Activated T-cell treated with anti-CD3 and anti-CD28 coated beads, Interleukin-2, amount 50 U/mL, for 24 hours (primary cell): ENCODE measurements at regions not wholly inside any gene's neighbourhood (a gene's known extent, or its start where the extent isn't known, plus 50 kb on each side); places are given as distances from the start of the nearest gene placed in this dataset.
"Not testable (repeated sequence)": the region's sequence is repeated elsewhere in the genome, so short reads cannot be mapped to it uniquely, and the experiment has no call there.

Source experiments
- DNase-seq: peaks from one replicate; pipeline ENCODE4 v3.0.0-alpha.2; 2020
- H3K27ac Mint-ChIP-seq: 2 replicates; pipeline ENCODE4 v1.8.0; 2020; ENCODE audit warnings: mild to moderate bottlenecking, mixed read lengths
- H3K27me3 Mint-ChIP-seq: 2 replicates; pipeline ENCODE4 v1.8.0; 2020; ENCODE audit warnings: mixed read lengths
- H3K36me3 Mint-ChIP-seq: 2 replicates; pipeline ENCODE4 v1.8.0; 2020; ENCODE audit warnings: low read depth, mixed read lengths
- H3K4me1 Mint-ChIP-seq: 2 replicates; pipeline ENCODE4 v1.8.0; 2020; ENCODE audit warnings: low read depth, mixed read lengths
- H3K4me3 Mint-ChIP-seq: 2 replicates; pipeline ENCODE4 v1.8.0; 2020; ENCODE audit warnings: mild to moderate bottlenecking, moderate library complexity, mixed read lengths
- H3K9me3 Mint-ChIP-seq: 2 replicates; pipeline ENCODE4 v1.8.0; 2020; ENCODE audit warnings: mixed read lengths

GRCh38 chr16:85238233-85238647 is 126.0 kb upstream of the CIBAR2 start:
- no peak for DNase-seq
- Mint-ChIP-seq H3K27ac (no peak overlapping the region), H3K4me1 (peaks cover 4% of the 10 kb centered on the region), H3K27me3 (peaks cover 46% of the 10 kb centered on the region), H3K9me3 (no peaks in the 10 kb centered on the region), H3K4me3 (no peak overlapping the region), H3K36me3 (no peaks in the 10 kb centered on the region)

DNA sequence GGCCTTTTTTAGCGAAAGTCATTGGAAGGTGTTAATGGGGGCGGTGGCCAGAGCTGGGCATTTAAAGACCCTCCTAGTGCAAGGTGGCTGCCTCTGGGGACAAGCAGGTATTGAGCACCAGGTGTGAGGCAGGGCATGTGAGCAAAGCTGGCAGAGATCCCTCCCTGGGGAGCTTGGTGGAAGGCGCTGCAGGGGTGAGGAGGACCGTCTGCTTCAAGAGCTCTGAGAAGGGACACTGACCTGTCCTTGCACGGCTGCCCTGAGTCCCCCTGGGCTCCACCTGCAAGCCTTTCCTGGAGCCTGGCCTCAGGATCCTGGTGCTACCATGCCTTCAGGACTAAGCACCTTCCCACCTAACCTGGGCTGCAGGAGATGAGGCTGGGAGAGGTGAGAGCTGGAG is 127.0 kb upstream of the CIBAR2 start:
- Mint-ChIP-seq H3K4me1 (peaks cover 4% of the 10 kb centered on the region), H3K27ac (no peak overlapping the region), H3K27me3 (peaks cover 40% of the 10 kb centered on the region), H3K4me3 (no peak overlapping the region), H3K36me3 (no peaks in the 10 kb centered on the region), H3K9me3 (no peaks in the 10 kb centered on the region)
- DNase-seq, result no peak

- H3K27ac Mint-ChIP-seq, result no peak overlapping the region
- H3K4me1 Mint-ChIP-seq, result peaks cover 4% of the 10 kb centered on the region
- no peak for DNase-seq
- peaks cover 37% of the 10 kb centered on the region for H3K27me3 Mint-ChIP-seq
- no peaks in the 10 kb centered on the region for H3K9me3 Mint-ChIP-seq
- H3K36me3 Mint-ChIP-seq, result no peaks in the 10 kb centered on the region
- no peak overlapping the region for H3K4me3 Mint-ChIP-seq
These were observed 127.6 kb upstream of the CIBAR2 start for GRCh38 chr16:85239871-85240270.

- Mint-ChIP-seq H3K4me3 (no peak overlapping the region), H3K9me3 (no peaks in the 10 kb centered on the region), H3K4me1 (peaks cover 7% of the 10 kb centered on the region), H3K27ac (no peak overlapping the region), H3K36me3 (no peaks in the 10 kb centered on the region), H3K27me3 (peaks cover 39% of the 10 kb centered on the region)
- DNase-seq, result no peak
These were observed 129.0 kb upstream of the CIBAR2 start for GRCh38 chr16:85240982-85241924.

DNA sequence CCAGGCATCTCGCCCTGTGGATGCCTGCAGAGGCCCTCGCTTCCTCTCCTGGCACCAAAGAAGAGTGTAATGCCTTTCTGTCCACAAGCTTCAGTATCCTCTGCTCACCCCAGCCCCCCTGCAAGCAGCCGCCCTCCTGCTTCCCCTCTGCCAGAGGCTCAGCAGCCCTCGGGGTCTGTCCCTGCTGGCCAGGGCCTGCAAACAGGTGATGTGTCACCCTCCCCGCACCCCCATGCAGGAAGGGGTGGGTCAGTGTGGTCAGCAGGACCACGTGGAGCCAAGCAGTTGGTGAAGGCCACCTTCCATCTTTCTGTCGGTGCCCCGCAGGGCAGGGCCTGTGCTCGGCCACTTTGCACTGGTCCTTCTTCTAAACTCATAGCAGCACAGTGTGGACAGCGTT is 129.9 kb upstream of the CIBAR2 start:
- Mint-ChIP-seq H3K4me3 (no peak overlapping the region), H3K36me3 (no peaks in the 10 kb centered on the region), H3K4me1 (peaks cover 5% of the 10 kb centered on the region), H3K9me3 (no peaks in the 10 kb centered on the region), H3K27ac (no peak overlapping the region), H3K27me3 (peaks cover 34% of the 10 kb centered on the region)
- no peak for DNase-seq

GRCh38 chr16:85243308-85243707 is 131.0 kb upstream of the CIBAR2 start:
- DNase-seq, result no peak
- Mint-ChIP-seq H3K27me3 (peaks cover 23% of the 10 kb centered on the region), H3K4me3 (no peak overlapping the region), H3K4me1 (peaks cover 5% of the 10 kb centered on the region), H3K9me3 (no peaks in the 10 kb centered on the region), H3K36me3 (no peaks in the 10 kb centered on the region), H3K27ac (no peak overlapping the region)

DNA sequence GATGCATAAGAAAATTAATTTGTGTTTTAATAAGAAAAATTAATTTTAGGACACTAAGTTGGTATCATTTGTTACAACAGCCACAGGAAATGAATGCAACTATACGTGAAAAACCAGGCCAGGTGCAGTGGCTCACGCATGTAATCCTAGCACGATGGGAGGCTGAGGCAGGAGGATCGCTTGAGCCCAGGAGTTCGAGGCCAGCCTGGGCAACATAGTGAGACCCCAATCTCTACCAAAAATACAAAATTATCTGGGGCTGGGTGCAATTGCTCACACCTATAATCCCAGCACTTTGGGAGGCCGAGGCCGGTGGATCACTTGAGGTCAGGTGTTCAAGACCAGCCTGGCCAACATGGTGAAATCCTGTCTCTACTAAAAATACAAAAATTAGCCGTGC is 132.2 kb upstream of the CIBAR2 start:
- H3K36me3 Mint-ChIP-seq, H3K4me1 Mint-ChIP-seq, H3K9me3 Mint-ChIP-seq, DNase-seq, H3K27ac Mint-ChIP-seq, H3K4me3 Mint-ChIP-seq: not testable (repeated sequence)
- H3K27me3 Mint-ChIP-seq, result peaks cover 16% of the 10 kb centered on the region

DNA sequence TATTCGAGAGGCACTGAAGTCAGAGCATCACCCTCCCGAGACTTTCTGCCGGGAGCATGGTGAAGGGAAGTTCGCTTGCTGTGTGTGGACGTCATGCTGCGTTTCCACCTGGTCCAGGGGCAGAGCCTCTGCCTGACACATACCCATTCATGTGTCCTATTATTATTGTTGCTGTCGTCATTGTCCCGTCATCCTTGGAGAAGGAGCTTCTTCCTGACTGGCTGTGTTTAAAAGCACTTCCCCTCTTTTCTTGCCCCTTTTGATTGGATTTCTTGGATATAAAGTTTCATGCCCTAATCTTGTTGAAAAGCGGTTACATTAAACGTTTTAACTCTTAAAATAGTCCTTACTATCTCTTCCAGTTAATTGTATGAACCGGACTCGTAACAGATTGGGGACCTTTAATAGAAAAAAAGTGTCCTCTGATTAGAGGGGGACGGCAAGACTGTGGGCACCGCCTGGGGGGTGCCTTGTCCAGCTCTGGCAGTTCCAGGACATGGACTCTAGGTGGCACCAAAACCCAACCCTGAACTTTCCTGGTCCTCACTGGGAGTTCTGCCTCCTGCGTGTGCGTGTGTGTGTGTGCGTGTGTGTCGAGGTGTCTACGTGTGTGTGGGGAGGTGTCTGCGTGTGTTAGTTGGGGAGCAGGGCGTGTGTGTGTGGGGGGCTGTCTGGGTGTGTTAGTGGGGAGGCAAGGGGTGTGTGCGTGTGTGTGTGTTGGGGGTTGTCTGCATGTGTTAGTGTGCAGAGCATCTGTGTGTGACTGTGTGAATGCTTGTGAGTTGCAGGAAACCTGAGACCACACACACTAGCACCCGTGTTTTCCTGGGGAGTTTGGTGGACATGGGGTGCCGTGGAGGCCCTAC is 133.3 kb upstream of the CIBAR2 start:
- H3K27me3 Mint-ChIP-seq, result peaks cover 11% of the 10 kb centered on the region
- no peaks in the 10 kb centered on the region for H3K9me3 Mint-ChIP-seq
- no peaks in the 10 kb centered on the region for H3K36me3 Mint-ChIP-seq
- no peak overlapping the region for H3K27ac Mint-ChIP-seq
- H3K4me3 Mint-ChIP-seq, result no peak overlapping the region
- peaks cover 5% of the 10 kb centered on the region for H3K4me1 Mint-ChIP-seq
- peak; percentile 59 for DNase-seq

DNA sequence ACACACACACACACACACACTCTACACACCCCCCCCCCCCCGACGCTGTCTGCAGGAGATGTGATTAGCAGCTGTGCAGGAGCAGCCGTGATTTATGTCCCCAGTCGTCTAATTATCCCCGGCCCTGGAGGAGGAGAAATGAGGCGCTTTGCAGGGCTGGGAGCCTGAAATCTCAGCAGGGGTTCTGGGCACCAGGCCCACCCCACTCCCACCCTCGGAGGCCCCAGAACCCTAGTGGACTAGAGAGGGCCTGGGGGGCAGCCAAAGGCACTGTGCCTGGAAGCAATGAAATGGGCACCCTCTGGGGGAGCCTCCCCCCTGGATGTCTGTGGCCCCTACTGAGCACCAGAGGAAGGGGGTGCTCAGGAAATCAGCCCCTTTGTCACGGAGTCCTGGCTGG is 134.2 kb upstream of the CIBAR2 start:
- peaks cover 11% of the 10 kb centered on the region for H3K27me3 Mint-ChIP-seq
- peaks cover 5% of the 10 kb centered on the region for H3K4me1 Mint-ChIP-seq
- no peaks in the 10 kb centered on the region for H3K9me3 Mint-ChIP-seq
- DNase-seq, result no peak
- no peak overlapping the region for H3K4me3 Mint-ChIP-seq
- no peak overlapping the region for H3K27ac Mint-ChIP-seq
- H3K36me3 Mint-ChIP-seq, result no peaks in the 10 kb centered on the region

DNA sequence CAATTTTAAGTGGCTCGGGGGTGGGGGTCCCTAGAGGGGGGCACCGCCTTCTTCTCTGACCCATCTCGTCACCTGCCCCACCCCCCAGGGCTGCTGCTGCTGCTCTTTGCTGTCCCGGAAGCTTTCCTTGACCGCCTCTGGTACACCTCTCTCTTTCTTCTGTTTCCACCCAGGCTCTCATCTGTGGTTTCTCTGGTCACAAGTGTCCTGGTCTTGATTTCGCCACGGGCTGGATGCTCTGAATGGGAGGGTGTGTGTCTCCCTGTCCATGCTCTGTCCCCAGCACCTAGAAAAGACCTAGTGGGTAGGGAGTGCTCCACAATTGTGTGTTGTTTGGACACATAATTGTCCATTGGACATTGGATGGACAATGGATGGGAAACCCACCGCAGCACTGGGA is 134.7 kb upstream of the CIBAR2 start:
- Mint-ChIP-seq H3K27ac (no peak overlapping the region), H3K9me3 (no peaks in the 10 kb centered on the region), H3K27me3 (peaks cover 11% of the 10 kb centered on the region), H3K36me3 (no peaks in the 10 kb centered on the region), H3K4me1 (peaks cover 5% of the 10 kb centered on the region), H3K4me3 (no peak overlapping the region)
- no peak for DNase-seq

GRCh38 chr16:85248342-85248741 is 136.1 kb upstream of the CIBAR2 start:
- no peaks in the 10 kb centered on the region for H3K36me3 Mint-ChIP-seq
- no peak for DNase-seq
- no peak overlapping the region for H3K27ac Mint-ChIP-seq
- H3K4me3 Mint-ChIP-seq, result no peak overlapping the region
- H3K27me3 Mint-ChIP-seq, result peaks cover 11% of the 10 kb centered on the region
- no peaks in the 10 kb centered on the region for H3K9me3 Mint-ChIP-seq
- H3K4me1 Mint-ChIP-seq, result peaks cover 7% of the 10 kb centered on the region

DNA sequence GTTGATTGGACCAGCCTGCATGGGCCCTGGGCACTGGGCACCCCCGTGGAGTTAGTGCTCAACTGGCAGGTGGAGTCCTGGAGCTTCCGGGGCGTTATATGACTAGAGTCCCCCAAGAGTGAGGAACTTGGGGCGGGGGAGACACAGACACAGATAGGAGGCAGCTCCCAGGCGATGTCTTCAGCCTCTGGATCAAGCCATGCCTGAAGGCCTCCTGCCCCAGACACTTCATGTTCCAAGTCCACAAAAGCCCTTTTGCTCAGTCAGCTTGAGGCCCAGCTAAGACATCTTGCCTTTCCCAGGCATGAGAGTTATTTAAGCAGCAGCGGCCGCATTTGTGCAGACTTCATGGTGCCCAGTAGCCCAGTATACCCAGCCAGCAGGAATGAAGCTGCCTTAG is 136.6 kb upstream of the CIBAR2 start:
- Mint-ChIP-seq H3K4me3 (no peak overlapping the region), H3K27me3 (peaks cover 11% of the 10 kb centered on the region), H3K36me3 (no peaks in the 10 kb centered on the region), H3K27ac (no peak overlapping the region), H3K9me3 (no peaks in the 10 kb centered on the region), H3K4me1 (peaks cover 7% of the 10 kb centered on the region)
- DNase-seq, result no peak

DNA sequence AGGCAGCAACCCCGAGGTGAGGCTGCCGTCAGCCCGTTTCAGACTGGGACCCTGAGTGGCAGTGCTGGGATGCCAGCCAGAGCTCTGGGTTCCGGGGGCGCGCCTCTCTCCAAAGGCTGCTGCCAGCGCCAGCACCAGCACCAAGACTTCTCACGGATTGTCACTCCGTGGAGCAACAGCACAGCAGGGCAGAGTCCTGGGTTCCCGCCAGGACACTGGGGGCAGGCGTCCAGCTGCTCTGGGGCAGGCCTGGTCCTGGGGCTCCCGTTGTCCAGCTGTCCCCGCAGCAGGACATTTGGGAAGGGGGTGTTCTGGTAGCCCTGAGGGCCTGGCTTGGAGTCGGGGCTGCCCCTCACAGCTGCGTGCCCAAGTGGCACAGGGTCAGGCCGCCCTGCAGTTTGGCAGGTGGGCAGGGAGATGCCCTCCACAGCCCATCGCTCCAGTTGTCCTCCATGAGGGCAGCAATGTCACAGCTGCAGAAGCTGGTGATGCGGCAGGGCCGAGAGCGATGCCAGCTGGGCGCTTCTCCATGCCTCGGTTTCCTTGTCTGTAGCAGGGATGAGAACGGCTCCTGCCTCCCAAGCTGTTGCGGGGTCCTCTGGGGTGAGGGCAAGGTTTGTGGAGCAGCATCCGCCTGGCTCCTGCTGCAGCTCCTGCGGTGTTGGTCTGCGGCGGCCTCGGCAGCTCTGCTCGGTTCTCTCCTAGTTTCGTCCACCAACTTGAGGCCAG is 137.3 kb upstream of the CIBAR2 start:
- Mint-ChIP-seq H3K9me3 (no peaks in the 10 kb centered on the region), H3K27me3 (peaks cover 11% of the 10 kb centered on the region), H3K4me1 (peaks cover 7% of the 10 kb centered on the region), H3K27ac (no peak overlapping the region), H3K4me3 (no peak overlapping the region), H3K36me3 (no peaks in the 10 kb centered on the region)
- no peak for DNase-seq

DNA sequence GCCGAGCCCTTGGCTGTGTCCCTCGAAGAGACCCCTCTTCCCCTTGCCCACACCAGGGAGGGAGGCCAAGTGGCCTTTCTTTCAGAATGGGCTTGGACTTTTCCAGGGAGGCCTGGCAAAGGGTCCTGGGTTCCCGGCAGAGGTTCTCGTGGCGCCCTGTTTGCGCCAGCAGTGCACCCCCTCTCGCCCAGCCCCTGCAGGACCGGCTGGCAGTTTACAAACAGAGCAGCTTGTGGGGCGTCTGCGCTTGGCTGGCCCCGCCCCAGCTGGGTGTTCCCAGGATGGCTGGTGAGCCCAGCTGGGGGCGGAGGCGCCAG is 137.8 kb upstream of the CIBAR2 start:
- Mint-ChIP-seq H3K27ac (no peak overlapping the region), H3K4me1 (peaks cover 7% of the 10 kb centered on the region), H3K27me3 (peaks cover 11% of the 10 kb centered on the region), H3K9me3 (no peaks in the 10 kb centered on the region), H3K36me3 (no peaks in the 10 kb centered on the region), H3K4me3 (no peak overlapping the region)
- no peak for DNase-seq
